HepG2 (cell line): ENCODE measurements at regions not wholly inside any gene's neighbourhood (a gene's known extent, or its start where the extent isn't known, plus 50 kb on each side); places are given as distances from the start of the nearest gene placed in this dataset.
A peak's percentile ranks its signal among the peaks of the same experiment; 100 is the strongest.

Source experiments
- ATAC-seq: fragments of 200-7000 bp; cut with Tn5 transposase; 3 replicates; pipeline ENCODE4 v1.9.1; 2020; ENCODE audit warnings: mild to moderate bottlenecking, moderate library complexity
- BruUV-seq: library from RNA; stranded (reverse); fragments of 400-500 nt; replicated peaks from 2 replicates; lab custom pipeline; 2021; lab: Mats Ljungman, UMichigan
- CTCF ChIA-PET: fragments of 300-600 bp; formaldehyde crosslinking; extraction: SDS; loops from one replicate; lab custom pipeline; 2021; ENCODE audit warnings: low total read pairs, inconsistent platforms, low intra/inter-chr PET ratio; lab: Yijun Ruan, JAX
- POLR2A ChIA-PET: fragments of 350-600 bp; sonication (Branson Sonifier 250); formaldehyde crosslinking; loops from one replicate; lab custom pipeline; 2020; ENCODE audit warnings: antibody characterized with exemption, inconsistent platforms; lab: Yijun Ruan, JAX
- DNase-seq: peaks from one replicate; pipeline ENCODE4 v3.0.0-alpha.2; 2015; ENCODE audit warnings: low spot score
- FAIRE-seq: peaks from 3 replicates; lab custom pipeline; 2011; peaks lifted over from hg19 to GRCh38; lab: Jason Lieb, UNC
- H2AFZ ChIP-seq: one replicate; pipeline ENCODE4 v1.6.1; 2011; ENCODE audit warnings: low read length, inconsistent platforms
- H3K27ac ChIP-seq: fragments of 300-600 bp; 3 replicates; pipeline ENCODE4 v1.8.0; 2011; ENCODE audit warnings: mixed run types, mild to moderate bottlenecking, mixed read lengths, low read length, inconsistent platforms; ENCODE audit not compliant: insufficient read depth; ENCODE audit errors: extremely low read length
- H3K27me3 ChIP-seq, 2 experiments: fragments of 200-600 bp in 1 of 2; 2 replicates in 1 of 2; 3 replicates in 1 of 2; pipeline versions ENCODE4 v1.6.0 to v1.8.0; 2011; ENCODE audit warnings: low read length in 2 of 2, mild to moderate bottlenecking in 2 of 2, moderate library complexity in 2 of 2, inconsistent platforms in 1 of 2; ENCODE audit not compliant: insufficient read depth in 2 of 2, control insufficient read depth in 1 of 2
- H3K36me3 ChIP-seq, 2 experiments: fragments of 200-600 bp in 1 of 2; replicated peaks in 1 of 2; 2 replicates in 1 of 2; 3 replicates in 1 of 2; pipeline versions ENCODE4 v1.5.1 to v1.8.0; 2011; ENCODE audit warnings: low read length in 2 of 2, inconsistent platforms in 1 of 2; ENCODE audit not compliant: insufficient read depth in 2 of 2, control insufficient read depth in 1 of 2
- H3K4me1 ChIP-seq: 2 replicates; pipeline ENCODE4 v1.5.1; 2012; ENCODE audit warnings: low read length, inconsistent platforms; ENCODE audit not compliant: insufficient read depth
- H3K4me2 ChIP-seq: 2 replicates; pipeline ENCODE4 v1.6.0; 2011; ENCODE audit warnings: low read depth, low read length, inconsistent platforms
- H3K4me3 ChIP-seq, 3 experiments: fragments of 200-600 bp in 1 of 3; sonication (generic), shearing (Covaris generic) in 1 of 3; replicated peaks in 1 of 3; 2 replicates each; pipeline ENCODE4 v1.5.1; 2011 to 2016; ENCODE audit warnings: low read length in 3 of 3, inconsistent platforms in 2 of 3, low read depth in 2 of 3, mild to moderate bottlenecking in 2 of 3, control low read depth in 1 of 3, mixed read lengths in 1 of 3; ENCODE audit not compliant: insufficient read depth in 1 of 3
- H3K79me2 ChIP-seq: one replicate; pipeline ENCODE4 v1.6.1; 2011; ENCODE audit warnings: low read length, inconsistent platforms; ENCODE audit not compliant: insufficient read depth
- H3K9ac ChIP-seq: 2 replicates; pipeline ENCODE4 v1.6.0; 2011; ENCODE audit warnings: mild to moderate bottlenecking, low read depth, low read length, inconsistent platforms; ENCODE audit not compliant: insufficient read depth
- H3K9me3 ChIP-seq: 2 replicates; pipeline ENCODE4 v1.5.1; 2012; ENCODE audit warnings: mild to moderate bottlenecking, low read length
- H4K20me1 ChIP-seq: 2 replicates; pipeline ENCODE4 v1.6.0; 2011; ENCODE audit warnings: inconsistent platforms, mild to moderate bottlenecking, low read length, moderate library complexity; ENCODE audit not compliant: insufficient read depth
- FOSL2 ChIP-seq: sonication (generic); formaldehyde crosslinking; IDR thresholded peaks from 2 replicates; pipeline ENCODE4 v1.4.0; 2020; ENCODE audit warnings: missing genetic modification reagents
- FOXK1 ChIP-seq: sonication (generic); formaldehyde crosslinking; IDR thresholded peaks from 2 replicates; pipeline ENCODE4 v1.4.0; 2020; ENCODE audit warnings: low read depth, missing genetic modification reagents, borderline replicate concordance
- HNF4G ChIP-seq, 2 experiments: sonication (generic) in 1 of 2; formaldehyde crosslinking in 1 of 2; IDR thresholded peaks; 2 replicates each; pipeline versions ENCODE4 v1.4.0 to v1.6.1; 2011 to 2020; ENCODE audit warnings: borderline replicate concordance in 2 of 2, low read depth in 2 of 2, mild to moderate bottlenecking in 2 of 2, low read length in 1 of 2, missing genetic modification reagents in 1 of 2, moderate library complexity in 1 of 2
- LRRFIP1 ChIP-seq: sonication (generic); formaldehyde crosslinking; conservative IDR thresholded peaks from 2 replicates; pipeline ENCODE4 v1.4.0; 2020; ENCODE audit warnings: missing genetic modification reagents
- MBNL3 ChIP-seq: fragments of 250-450 bp; sonication (Bioruptor Pico); conservative IDR thresholded peaks from 2 replicates; pipeline ENCODE4 v1.8.0; 2022; ENCODE audit warnings: mild to moderate bottlenecking, inconsistent platforms
- MED13 ChIP-seq: sonication (generic); formaldehyde crosslinking; IDR thresholded peaks from 2 replicates; pipeline ENCODE4 v1.5.0; 2020; ENCODE audit warnings: missing genetic modification reagents
- MEIS2 ChIP-seq: sonication (generic); formaldehyde crosslinking; IDR thresholded peaks from 2 replicates; pipeline ENCODE4 v1.9.0; 2021; ENCODE audit warnings: mild to moderate bottlenecking, missing genetic modification reagents
- RAD21 ChIP-seq: fragments of 450-650 bp; formaldehyde crosslinking; IDR thresholded peaks from 2 replicates; pipeline ENCODE4 v1.5.0; 2020; ENCODE audit warnings: mild to moderate bottlenecking
- SMAD3 ChIP-seq: sonication (generic); formaldehyde crosslinking; IDR thresholded peaks from 2 replicates; pipeline ENCODE4 v1.4.0; 2020; ENCODE audit warnings: missing genetic modification reagents
- TEF ChIP-seq: sonication (generic); formaldehyde crosslinking; IDR thresholded peaks from 2 replicates; pipeline ENCODE4 v1.5.0; 2020; ENCODE audit warnings: missing genetic modification reagents
- ZNF770 ChIP-seq: sonication (generic); formaldehyde crosslinking; IDR thresholded peaks from 2 replicates; pipeline ENCODE4 v1.5.0; 2020; ENCODE audit warnings: mild to moderate bottlenecking, missing genetic modification reagents
- WGBS: methylation state at CpG from one replicate; pipeline ENCODE4 v1.1.6; 2017; ENCODE audit warnings: low lambda C conversion rate; 5-methylcytosine and 5-hydroxymethylcytosine counted together
- in situ Hi-C: cut with HindIII; loops from 2 replicates; pipeline ENCODE4 v1.10.0; 2017; ENCODE audit warnings: low pct_unique_long_range_greater_than_20kb; ENCODE audit not compliant: extremely low pct_ligation_motif_present
- intact Hi-C: fragments of 100-400 bp; cut with micrococcal nuclease; formaldehyde crosslinking; loops from one replicate; pipeline ENCODE4 v1.10.0; 2022; ENCODE audit not compliant: unreplicated experiment

- H3K4me2 ChIP-seq, result no peak overlapping the region
- no peak overlapping the region for H3K9ac ChIP-seq
- DNase-seq (peak; percentile 23), ATAC-seq (no peak), FAIRE-seq (no peak)
- WGBS, result 10% methylated on average over 1 of the region's 1 CpG
- no peaks in the 10 kb centered on the region for H3K9me3 ChIP-seq
- H3K4me3 ChIP-seq, result no peak overlapping the region
- H3K4me1 ChIP-seq, result peaks cover 8% of the 10 kb centered on the region; the same call in 1 of the 2 replicates
- 0 out of 2 replicates have a peak, but pooled peaks have one; percentile 10 for TF ChIP-seq FOSL2
- no peak for TF ChIP-seq MED13
- TF ChIP-seq LRRFIP1 (CRISPR knock-in tag), result no peak
- H3K79me2 ChIP-seq, result no peaks in the 10 kb centered on the region
- ChIA-PET POLR2A (no interaction called here), CTCF (no interaction called here)
- BruUV-seq, result no TSS peak
- H3K27me3 ChIP-seq, result no peaks in the 10 kb centered on the region
- no peak overlapping the region for H3K27ac ChIP-seq
- intact Hi-C loops, result no loop called here
- H3K36me3 ChIP-seq, result no peaks in the 10 kb centered on the region
- no peak overlapping the region for H2AFZ ChIP-seq
- in situ Hi-C loops, result no loop called here
- H4K20me1 ChIP-seq, result no peaks in the 10 kb centered on the region
Measured at GRCh38 chr4:81634766-81635549, 163.3 kb upstream of the RASGEF1B start.

DNA sequence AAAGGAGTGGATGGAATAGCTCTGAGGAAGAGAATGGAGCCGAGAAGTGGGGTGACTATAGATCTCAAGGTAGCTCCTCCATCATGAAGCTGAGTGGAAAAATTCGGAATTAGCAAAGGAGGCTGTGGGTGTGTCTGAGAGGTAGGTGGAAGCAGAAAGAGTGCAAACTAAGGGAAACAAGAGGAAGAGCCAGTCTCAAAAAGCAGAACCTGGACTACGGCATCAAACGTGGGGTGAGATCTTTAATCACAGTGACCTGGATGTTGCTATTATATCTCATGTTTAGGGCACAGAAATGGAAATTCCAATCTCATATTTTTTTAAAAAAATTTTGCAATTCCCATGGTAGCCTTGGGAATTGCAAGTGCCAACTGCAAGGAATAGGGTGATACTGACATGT lies 162.5 kb upstream of the RASGEF1B start:
- no peak for DNase-seq
- no peaks in the 10 kb centered on the region for H4K20me1 ChIP-seq
- peaks cover 8% of the 10 kb centered on the region; the same call in 1 of the 2 replicates for H3K4me1 ChIP-seq
- intact Hi-C loops (no loop called here), in situ Hi-C loops (no loop called here)
- H3K4me2 ChIP-seq, result no peak overlapping the region
- POLR2A ChIA-PET, result no interaction called here
- H3K27ac ChIP-seq, result no peak overlapping the region
- no peaks in the 10 kb centered on the region for H3K36me3 ChIP-seq
- ATAC-seq, result no peak
- no peaks in the 10 kb centered on the region for H3K79me2 ChIP-seq
- CTCF ChIA-PET, result no interaction called here
- H3K4me3 ChIP-seq, result no peak overlapping the region
- no TSS peak for BruUV-seq
- WGBS, result 71% methylated on average over 4 of the region's 4 CpGs
- no peak overlapping the region for H2AFZ ChIP-seq
- FAIRE-seq, result no peak
- no peaks in the 10 kb centered on the region for H3K27me3 ChIP-seq
- no peak overlapping the region for H3K9ac ChIP-seq
- H3K9me3 ChIP-seq, result no peaks in the 10 kb centered on the region
- TF ChIP-seq TEF (CRISPR knock-in tag), result no peak
- TF ChIP-seq RAD21 (CRISPR knock-in tag), result no peak
- TF ChIP-seq SMAD3 (CRISPR knock-in tag), result no peak
- no peak for TF ChIP-seq MBNL3 (CRISPR knock-in tag)
- TF ChIP-seq FOXK1 (CRISPR knock-in tag), result no peak
- no peak for TF ChIP-seq MEIS2 (CRISPR knock-in tag)
- TF ChIP-seq HNF4G (IDR thresholded peaks at IDR 0.05; ENCODE audit: borderline replicate concordance, low read depth, low read length), result no peak
- no peak for TF ChIP-seq HNF4G (CRISPR knock-in tag; IDR thresholded peaks at IDR 0.05; ENCODE audit: borderline replicate concordance, low read depth)
- no peak for TF ChIP-seq ZNF770 (CRISPR knock-in tag)
